H9 (cell line): ENCODE measurements at regions not wholly inside any gene's neighbourhood (a gene's known extent, or its start where the extent isn't known, plus 50 kb on each side); places are given as distances from the start of the nearest gene placed in this dataset.

Experiments
- DNase-seq: peaks from one replicate; pipeline ENCODE4 v3.0.0-alpha.2; 2017
- H2AFZ ChIP-seq: one replicate; pipeline ENCODE4 v1.6.1; 2013; ENCODE audit warnings: mild to moderate bottlenecking, low read length, control low read depth, moderate library complexity
- H2AK5ac ChIP-seq: 2 replicates; pipeline ENCODE4 v1.6.1; 2013; ENCODE audit warnings: low read length, control low read depth, mixed read lengths; ENCODE audit not compliant: insufficient read length
- H2BK120ac ChIP-seq: one replicate; pipeline ENCODE4 v1.6.1; 2013; ENCODE audit warnings: low read depth, mild to moderate bottlenecking, low read length, control low read depth, inconsistent platforms; ENCODE audit not compliant: poor library complexity, severe bottlenecking
- H2BK12ac ChIP-seq: 2 replicates; pipeline ENCODE4 v1.6.1; 2013; ENCODE audit warnings: low read length, control low read depth, mixed read lengths, low read depth; ENCODE audit not compliant: insufficient read length
- H2BK15ac ChIP-seq: 2 replicates; pipeline ENCODE4 v1.6.1; 2013; ENCODE audit warnings: low read depth, low read length, control low read depth
- H2BK20ac ChIP-seq: one replicate; pipeline ENCODE4 v1.6.1; 2013; ENCODE audit warnings: low read depth, mild to moderate bottlenecking, low read length, control low read depth, inconsistent platforms; ENCODE audit not compliant: poor library complexity, severe bottlenecking
- H2BK5ac ChIP-seq: 2 replicates; pipeline ENCODE4 v1.6.1; 2013; ENCODE audit warnings: low read length, control low read depth, mixed read lengths; ENCODE audit not compliant: insufficient read length
- H3K14ac ChIP-seq: 2 replicates; pipeline ENCODE4 v1.6.1; 2013; ENCODE audit warnings: low read length, control low read depth; ENCODE audit not compliant: insufficient read depth
- H3K18ac ChIP-seq: 2 replicates; pipeline ENCODE4 v1.6.1; 2013; ENCODE audit warnings: low read depth, mild to moderate bottlenecking, mixed read lengths, low read length, control low read depth; ENCODE audit not compliant: insufficient read length
- H3K23ac ChIP-seq: 2 replicates; pipeline ENCODE4 v1.6.1; 2013; ENCODE audit warnings: low read length, control low read depth, mixed read lengths, low read depth; ENCODE audit not compliant: insufficient read length
- H3K23me2 ChIP-seq: 2 replicates; pipeline ENCODE4 v1.6.1; 2013; ENCODE audit warnings: low read depth, mild to moderate bottlenecking, mixed read lengths, low read length, control low read depth; ENCODE audit not compliant: insufficient read length, poor library complexity, severe bottlenecking
- H3K27ac ChIP-seq: 2 replicates; pipeline ENCODE4 v1.5.1; 2013; ENCODE audit warnings: low read length, control low read depth, mixed read lengths, low read depth; ENCODE audit not compliant: insufficient read length
- H3K27me3 ChIP-seq: 2 replicates; pipeline ENCODE4 v1.6.1; 2013; ENCODE audit warnings: low read length, control low read depth, inconsistent platforms; ENCODE audit not compliant: insufficient read depth
- H3K4ac ChIP-seq: 2 replicates; pipeline ENCODE4 v1.6.1; 2013; ENCODE audit warnings: low read depth, mild to moderate bottlenecking, control low read depth, inconsistent platforms, low read length, moderate library complexity
- H3K4me1 ChIP-seq: 2 replicates; pipeline ENCODE4 v1.6.1; 2013; ENCODE audit warnings: low read length, control low read depth, inconsistent platforms; ENCODE audit not compliant: insufficient read depth
- H3K4me2 ChIP-seq: 2 replicates; pipeline ENCODE4 v1.6.1; 2013; ENCODE audit warnings: low read length, control low read depth, mixed read lengths; ENCODE audit not compliant: insufficient read length, insufficient read depth
- H3K56ac ChIP-seq: 2 replicates; pipeline ENCODE4 v1.6.1; 2013; ENCODE audit warnings: low read depth, mild to moderate bottlenecking, mixed read lengths, low read length, control low read depth; ENCODE audit not compliant: insufficient read length
- H3K79me1 ChIP-seq: 2 replicates; pipeline ENCODE4 v1.6.1; 2013; ENCODE audit warnings: low read depth, mild to moderate bottlenecking, moderate library complexity, low read length, control low read depth, inconsistent platforms; ENCODE audit not compliant: insufficient read depth, poor library complexity, severe bottlenecking
- H3K79me2 ChIP-seq: 2 replicates; pipeline ENCODE4 v1.6.1; 2013; ENCODE audit warnings: low read length, control low read depth, inconsistent platforms; ENCODE audit not compliant: insufficient read depth
- H3K9ac ChIP-seq: 2 replicates; pipeline ENCODE4 v1.6.1; 2013; ENCODE audit warnings: low read length, control low read depth, mixed read lengths; ENCODE audit not compliant: insufficient read length; ENCODE audit errors: extremely low read depth
- H3K9me3 ChIP-seq: one replicate; pipeline ENCODE4 v1.6.1; 2013; ENCODE audit warnings: low read depth, low read length, inconsistent platforms; ENCODE audit not compliant: control insufficient read depth
- H3T11ph ChIP-seq: one replicate; pipeline ENCODE4 v1.6.1; 2013; ENCODE audit warnings: mild to moderate bottlenecking, low read length, control low read depth, inconsistent platforms
- H4K20me1 ChIP-seq: one replicate; pipeline ENCODE4 v1.6.1; 2013; ENCODE audit not compliant: control insufficient read depth, insufficient read length, insufficient read depth
- H4K5ac ChIP-seq: 2 replicates; pipeline ENCODE4 v1.6.1; 2013; ENCODE audit warnings: low read depth, mild to moderate bottlenecking, mixed read lengths, low read length, control low read depth; ENCODE audit not compliant: insufficient read length
- H4K8ac ChIP-seq: replicated peaks from 2 replicates; pipeline ENCODE4 v1.6.1; 2013; ENCODE audit warnings: low read length, control low read depth, mixed read lengths, low read depth; ENCODE audit not compliant: insufficient read length
- H4K91ac ChIP-seq: 2 replicates; pipeline ENCODE4 v1.6.1; 2013; ENCODE audit warnings: low read depth, mild to moderate bottlenecking, moderate library complexity, mixed read lengths, low read length, control low read depth; ENCODE audit not compliant: insufficient read length
- H3K27ac Mint-ChIP-seq, 3 experiments: 2 replicates in 2 of 3; 3 replicates in 1 of 3; pipeline ENCODE4 v1.8.0; 2020 to 2021; ENCODE audit warnings: mixed read lengths in 3 of 3, mild to moderate bottlenecking in 1 of 3, moderate library complexity in 1 of 3
- H3K27me3 Mint-ChIP-seq: 2 replicates; pipeline ENCODE4 v1.8.0; 2021; ENCODE audit warnings: low read depth, mild to moderate bottlenecking, moderate library complexity, mixed read lengths
- H3K36me3 Mint-ChIP-seq, 3 experiments: 2 replicates in 2 of 3; 3 replicates in 1 of 3; pipeline ENCODE4 v1.8.0; 2020 to 2021; ENCODE audit warnings: low read depth in 3 of 3, mixed read lengths in 3 of 3; ENCODE audit not compliant: insufficient read depth in 1 of 3
- H3K4me1 Mint-ChIP-seq, 2 experiments: 2 replicates each; pipeline ENCODE4 v1.8.0; 2020; ENCODE audit warnings: mixed read lengths in 2 of 2
- H3K4me3 Mint-ChIP-seq, 2 experiments: 2 replicates in 1 of 2; 3 replicates in 1 of 2; pipeline ENCODE4 v1.8.0; 2020 to 2021; ENCODE audit warnings: mild to moderate bottlenecking in 2 of 2, mixed read lengths in 2 of 2, moderate library complexity in 1 of 2
- H3K9me3 Mint-ChIP-seq, 2 experiments: 2 replicates in 1 of 2; 3 replicates in 1 of 2; pipeline ENCODE4 v1.8.0; 2020; ENCODE audit warnings: mild to moderate bottlenecking in 2 of 2, mixed read lengths in 2 of 2, moderate library complexity in 1 of 2
- CTCF ChIP-seq: fragments of 200-600 bp; sonication (generic); conservative IDR thresholded peaks from 3 replicates; pipeline ENCODE4 v1.8.0; 2021; ENCODE audit warnings: antibody characterized with exemption, mild to moderate bottlenecking
- WGBS: extraction: QIAGEN DNeasy Blood & Tissue Kit; methylation state at CpG from one replicate; pipeline ENCODE4 v1.1.7; 2013; ENCODE audit warnings: missing lambda C conversion rate, low lambda C conversion rate, mixed read lengths; ENCODE audit not compliant: insufficient read length; ENCODE audit errors: extremely low coverage; 5-methylcytosine and 5-hydroxymethylcytosine counted together

- no peak overlapping the region for H3K23ac ChIP-seq
- TF ChIP-seq CTCF: no peak
- no peak overlapping the region for H3K4me2 ChIP-seq
- no peaks in the 10 kb centered on the region for H3K4me1 ChIP-seq
- no peak overlapping the region for H2BK15ac ChIP-seq
- H3K36me3 Mint-ChIP-seq: no peaks in the 10 kb centered on the region
- no peak overlapping the region for H2BK120ac ChIP-seq
- H3K27ac Mint-ChIP-seq: peak overlapping the region in 1 of 3 experiments; percentile 30; a peak in 2 of 7 replicates
- no peaks in the 10 kb centered on the region for H3K9me3 ChIP-seq
- no peak overlapping the region for H2AK5ac ChIP-seq
- H3K23me2 ChIP-seq: no peaks in the 10 kb centered on the region
- no peak overlapping the region for H2BK5ac ChIP-seq
- no peak overlapping the region for H2BK20ac ChIP-seq
- H3K18ac ChIP-seq: no peak overlapping the region
- no peaks in the 10 kb centered on the region for H3K79me2 ChIP-seq
- peaks cover 7 to 11% of the 10 kb centered on the region in 2 experiments for H3K4me1 Mint-ChIP-seq
- H3K56ac ChIP-seq: no peak overlapping the region
- no peaks in the 10 kb centered on the region for H3K9me3 Mint-ChIP-seq
- H4K5ac ChIP-seq: no peak overlapping the region
- H3K27me3 Mint-ChIP-seq: no peaks in the 10 kb centered on the region
- H3T11ph ChIP-seq: no peak overlapping the region
- H4K8ac ChIP-seq: no peak overlapping the region
- no peak overlapping the region for H3K4me3 Mint-ChIP-seq
- H3K27ac ChIP-seq: no peak overlapping the region
- no peak overlapping the region for H3K14ac ChIP-seq
- H3K4ac ChIP-seq: no peak overlapping the region
- H2AFZ ChIP-seq: no peak overlapping the region
- no CpG with 5 or more reads among the region's 4 CpGs for WGBS
- H3K27me3 ChIP-seq: no peaks in the 10 kb centered on the region
- H2BK12ac ChIP-seq: no peak overlapping the region
- H3K79me1 ChIP-seq: no peaks in the 10 kb centered on the region
- H4K91ac ChIP-seq: no peak overlapping the region
- no peak overlapping the region for H3K9ac ChIP-seq
- no peaks in the 10 kb centered on the region for H4K20me1 ChIP-seq
- DNase-seq: no peak
These were observed 183.8 kb upstream of the PDE3A start for GRCh38 chr12:20184514-20184913.
